HepG2 (cell line): ENCODE measurements at regions not wholly inside any gene's neighbourhood (a gene's known extent, or its start where the extent isn't known, plus 50 kb on each side); places are given as distances from the start of the nearest gene placed in this dataset.

Source experiments
- ATAC-seq: fragments of 200-7000 bp; cut with Tn5 transposase; 3 replicates; pipeline ENCODE4 v1.9.1; 2020; ENCODE audit warnings: mild to moderate bottlenecking, moderate library complexity
- BruUV-seq: library from RNA; stranded (reverse); fragments of 400-500 nt; replicated peaks from 2 replicates; lab custom pipeline; 2021; lab: Mats Ljungman, UMichigan
- CTCF ChIA-PET: fragments of 300-600 bp; formaldehyde crosslinking; extraction: SDS; loops from one replicate; lab custom pipeline; 2021; ENCODE audit warnings: low total read pairs, inconsistent platforms, low intra/inter-chr PET ratio; lab: Yijun Ruan, JAX
- POLR2A ChIA-PET: fragments of 350-600 bp; sonication (Branson Sonifier 250); formaldehyde crosslinking; loops from one replicate; lab custom pipeline; 2020; ENCODE audit warnings: antibody characterized with exemption, inconsistent platforms; lab: Yijun Ruan, JAX
- DNase-seq: peaks from one replicate; pipeline ENCODE4 v3.0.0-alpha.2; 2015; ENCODE audit warnings: low spot score
- FAIRE-seq: peaks from 3 replicates; lab custom pipeline; 2011; peaks lifted over from hg19 to GRCh38; lab: Jason Lieb, UNC
- H2AFZ ChIP-seq: one replicate; pipeline ENCODE4 v1.6.1; 2011; ENCODE audit warnings: low read length, inconsistent platforms
- H3K27ac ChIP-seq: fragments of 300-600 bp; 3 replicates; pipeline ENCODE4 v1.8.0; 2011; ENCODE audit warnings: mixed run types, mild to moderate bottlenecking, mixed read lengths, low read length, inconsistent platforms; ENCODE audit not compliant: insufficient read depth; ENCODE audit errors: extremely low read length
- H3K27me3 ChIP-seq, 2 experiments: fragments of 200-600 bp in 1 of 2; 2 replicates in 1 of 2; 3 replicates in 1 of 2; pipeline versions ENCODE4 v1.6.0 to v1.8.0; 2011; ENCODE audit warnings: low read length in 2 of 2, mild to moderate bottlenecking in 2 of 2, moderate library complexity in 2 of 2, inconsistent platforms in 1 of 2; ENCODE audit not compliant: insufficient read depth in 2 of 2, control insufficient read depth in 1 of 2
- H3K36me3 ChIP-seq, 2 experiments: fragments of 200-600 bp in 1 of 2; replicated peaks in 1 of 2; 2 replicates in 1 of 2; 3 replicates in 1 of 2; pipeline versions ENCODE4 v1.5.1 to v1.8.0; 2011; ENCODE audit warnings: low read length in 2 of 2, inconsistent platforms in 1 of 2; ENCODE audit not compliant: insufficient read depth in 2 of 2, control insufficient read depth in 1 of 2
- H3K4me1 ChIP-seq: 2 replicates; pipeline ENCODE4 v1.5.1; 2012; ENCODE audit warnings: low read length, inconsistent platforms; ENCODE audit not compliant: insufficient read depth
- H3K4me2 ChIP-seq: 2 replicates; pipeline ENCODE4 v1.6.0; 2011; ENCODE audit warnings: low read depth, low read length, inconsistent platforms
- H3K4me3 ChIP-seq, 3 experiments: fragments of 200-600 bp in 1 of 3; sonication (generic), shearing (Covaris generic) in 1 of 3; replicated peaks in 1 of 3; 2 replicates each; pipeline ENCODE4 v1.5.1; 2011 to 2016; ENCODE audit warnings: low read length in 3 of 3, inconsistent platforms in 2 of 3, low read depth in 2 of 3, mild to moderate bottlenecking in 2 of 3, control low read depth in 1 of 3, mixed read lengths in 1 of 3; ENCODE audit not compliant: insufficient read depth in 1 of 3
- H3K79me2 ChIP-seq: one replicate; pipeline ENCODE4 v1.6.1; 2011; ENCODE audit warnings: low read length, inconsistent platforms; ENCODE audit not compliant: insufficient read depth
- H3K9ac ChIP-seq: 2 replicates; pipeline ENCODE4 v1.6.0; 2011; ENCODE audit warnings: mild to moderate bottlenecking, low read depth, low read length, inconsistent platforms; ENCODE audit not compliant: insufficient read depth
- H3K9me3 ChIP-seq: 2 replicates; pipeline ENCODE4 v1.5.1; 2012; ENCODE audit warnings: mild to moderate bottlenecking, low read length
- H4K20me1 ChIP-seq: 2 replicates; pipeline ENCODE4 v1.6.0; 2011; ENCODE audit warnings: inconsistent platforms, mild to moderate bottlenecking, low read length, moderate library complexity; ENCODE audit not compliant: insufficient read depth
- AGO1 ChIP-seq: fragments of 200-400 bp; formaldehyde crosslinking; IDR thresholded peaks from 2 replicates; pipeline ENCODE4 v1.6.1; 2017; ENCODE audit warnings: mild to moderate bottlenecking, low read depth, low read length, moderate library complexity; ENCODE audit not compliant: poor library complexity, severe bottlenecking
- FOXM1 ChIP-seq: sonication (generic); formaldehyde crosslinking; IDR thresholded peaks from 2 replicates; pipeline ENCODE4 v1.5.0; 2020; ENCODE audit warnings: missing genetic modification reagents
- JARID2 ChIP-seq: sonication (generic); formaldehyde crosslinking; IDR thresholded peaks from 2 replicates; pipeline ENCODE4 v1.8.1; 2023; ENCODE audit warnings: missing genetic modification reagents, inconsistent platforms; ENCODE audit not compliant: insufficient replicate concordance
- KAT2B ChIP-seq: fragments of 150-350 bp; IDR thresholded peaks from 2 replicates; pipeline ENCODE4 v1.6.1; 2014; ENCODE audit warnings: low read depth, low read length, borderline replicate concordance
- MXI1 ChIP-seq: IDR thresholded peaks from 3 replicates; pipeline ENCODE4 v1.6.1; 2012; ENCODE audit warnings: low read depth, low read length, inconsistent platforms, borderline replicate concordance
- MZF1 ChIP-seq: sonication (generic); formaldehyde crosslinking; IDR thresholded peaks from 2 replicates; pipeline ENCODE4 v1.8.1; 2023; ENCODE audit warnings: mild to moderate bottlenecking, missing genetic modification reagents, borderline replicate concordance
- POGZ ChIP-seq: sonication (generic); formaldehyde crosslinking; IDR thresholded peaks from 2 replicates; pipeline ENCODE4 v1.4.0; 2020; ENCODE audit warnings: mild to moderate bottlenecking, missing genetic modification reagents
- RELA ChIP-seq: sonication (generic); formaldehyde crosslinking; IDR thresholded peaks from 2 replicates; pipeline ENCODE4 v1.4.0; 2020; ENCODE audit warnings: missing genetic modification reagents
- SALL1 ChIP-seq: sonication (generic); formaldehyde crosslinking; IDR thresholded peaks from 2 replicates; pipeline ENCODE4 v1.8.0; 2022; ENCODE audit warnings: mild to moderate bottlenecking, missing genetic modification reagents
- TBX3 ChIP-seq: fragments of 450-650 bp; IDR thresholded peaks from 2 replicates; pipeline ENCODE4 v1.6.1; 2017; ENCODE audit warnings: antibody characterized with exemption, mild to moderate bottlenecking, inconsistent platforms, borderline replicate concordance
- ZNF136 ChIP-seq: sonication (generic); formaldehyde crosslinking; IDR thresholded peaks from 2 replicates; pipeline ENCODE4 v1.8.1; 2022; ENCODE audit warnings: low read depth, mild to moderate bottlenecking, moderate library complexity, missing genetic modification reagents
- ZNF160 ChIP-seq: sonication (generic); formaldehyde crosslinking; IDR thresholded peaks from 2 replicates; pipeline ENCODE4 v1.8.0; 2022; ENCODE audit warnings: mild to moderate bottlenecking, inconsistent platforms, missing genetic modification reagents
- ZNF552 ChIP-seq: sonication (generic); formaldehyde crosslinking; IDR thresholded peaks from 2 replicates; pipeline ENCODE4 v1.9.0; 2022; ENCODE audit warnings: missing genetic modification reagents, mild to moderate bottlenecking, borderline replicate concordance
- ZNF660 ChIP-seq: sonication (generic); formaldehyde crosslinking; IDR thresholded peaks from 2 replicates; pipeline ENCODE4 v1.5.1; 2020; ENCODE audit warnings: mild to moderate bottlenecking, low read depth, missing genetic modification reagents, borderline replicate concordance
- ZSCAN20 ChIP-seq: sonication (generic); formaldehyde crosslinking; IDR thresholded peaks from 2 replicates; pipeline ENCODE4 v1.4.0; 2020; ENCODE audit warnings: missing genetic modification reagents, mild to moderate bottlenecking, borderline replicate concordance
- whole genome bisulfite sequencing: methylation state at CpG from one replicate; pipeline ENCODE4 v1.1.6; 2017; ENCODE audit warnings: low lambda C conversion rate; 5-methylcytosine and 5-hydroxymethylcytosine counted together
- in situ Hi-C: cut with HindIII; loops from 2 replicates; pipeline ENCODE4 v1.10.0; 2017; ENCODE audit warnings: low pct_unique_long_range_greater_than_20kb; ENCODE audit not compliant: extremely low pct_ligation_motif_present
- intact Hi-C: fragments of 100-400 bp; cut with micrococcal nuclease; formaldehyde crosslinking; loops from one replicate; pipeline ENCODE4 v1.10.0; 2022; ENCODE audit not compliant: unreplicated experiment
- TF ChIP-seq, protein P1 (sequence below): IDR thresholded peaks from 2 replicates; pipeline ENCODE4 v1.6.1; 2016
- TF ChIP-seq, protein P2 (sequence below): sonication (generic); formaldehyde crosslinking; conservative IDR thresholded peaks from 2 replicates; pipeline ENCODE4 v1.8.0; 2022; ENCODE audit warnings: low read depth, missing genetic modification reagents

DNA sequence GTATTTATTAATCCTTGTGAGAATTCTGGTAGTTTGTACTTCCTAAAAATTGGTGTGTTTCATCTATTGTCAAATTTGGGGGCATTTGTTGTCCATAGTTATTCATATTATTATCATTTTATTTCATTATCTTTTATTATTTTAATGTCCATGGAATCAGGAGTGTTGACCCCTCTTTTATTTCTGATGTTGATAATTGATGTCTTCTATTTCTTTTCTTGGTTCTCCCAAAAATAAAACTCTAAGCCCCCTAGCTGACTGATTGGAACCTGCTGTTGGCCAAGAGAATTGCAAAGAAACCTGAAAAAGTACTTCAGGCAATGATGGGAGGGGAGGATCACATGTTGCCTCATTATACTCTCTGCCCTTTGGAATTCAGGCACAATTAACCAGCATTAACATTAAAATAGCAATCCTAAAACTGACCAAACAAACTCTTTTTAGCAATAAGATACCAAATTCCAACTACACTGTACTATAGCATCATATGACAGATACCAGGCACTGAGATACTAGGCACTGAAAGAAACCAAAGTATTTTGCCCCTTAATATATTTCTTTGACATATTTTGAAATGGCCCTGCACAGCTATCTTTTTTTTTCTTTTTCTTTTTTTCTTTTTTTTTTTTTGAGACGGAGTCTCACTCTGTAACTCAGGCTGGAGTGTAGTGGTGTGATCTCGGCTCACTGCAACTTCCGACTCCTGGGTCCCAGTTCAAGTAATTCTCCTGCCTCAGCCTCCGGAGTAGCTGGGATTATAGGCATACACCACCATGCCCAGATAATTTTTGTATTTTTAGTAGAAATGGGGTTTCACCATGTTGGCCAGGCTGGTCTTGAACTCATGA, 1097.2 kb upstream of the CNTNAP5 start:
- in situ Hi-C loops (no loop called here), intact Hi-C loops (no loop called here)
- Histone ChIP-seq H3K4me2 (no peak overlapping the region), H3K27ac (no peak overlapping the region), H3K4me1 (no peaks in the 10 kb centered on the region), H4K20me1 (no peaks in the 10 kb centered on the region), H3K36me3 (no peaks in the 10 kb centered on the region), H2AFZ (no peak overlapping the region), H3K27me3 (no peaks in the 10 kb centered on the region), H3K9ac (no peak overlapping the region), H3K9me3 (peaks cover 50% of the 10 kb centered on the region), H3K4me3 (no peak overlapping the region), H3K79me2 (no peaks in the 10 kb centered on the region)
- WGBS: 44% methylated on average over 4 of the region's 4 CpGs
- no TSS peak for BruUV-seq
- DNase-seq: no peak
- ATAC-seq: no peak
- CTCF ChIA-PET: no interaction called here
- TF ChIP-seq MZF1 (CRISPR knock-in tag) (no peak), POGZ (CRISPR knock-in tag) (no peak), ZNF552 (CRISPR knock-in tag) (no peak), ZSCAN20 (CRISPR knock-in tag) (no peak), RELA (CRISPR knock-in tag) (no peak), JARID2 (no peak), ZNF160 (no peak), ZNF660 (CRISPR knock-in tag) (no peak), SALL1 (CRISPR knock-in tag) (no peak), MXI1 (no peak), TBX3 (no peak), KAT2B (no peak), AGO1 (no peak), ZNF136 (CRISPR knock-in tag) (no peak), FOXM1 (CRISPR knock-in tag) (no peak)
- TF ChIP-seq, protein P1, sequence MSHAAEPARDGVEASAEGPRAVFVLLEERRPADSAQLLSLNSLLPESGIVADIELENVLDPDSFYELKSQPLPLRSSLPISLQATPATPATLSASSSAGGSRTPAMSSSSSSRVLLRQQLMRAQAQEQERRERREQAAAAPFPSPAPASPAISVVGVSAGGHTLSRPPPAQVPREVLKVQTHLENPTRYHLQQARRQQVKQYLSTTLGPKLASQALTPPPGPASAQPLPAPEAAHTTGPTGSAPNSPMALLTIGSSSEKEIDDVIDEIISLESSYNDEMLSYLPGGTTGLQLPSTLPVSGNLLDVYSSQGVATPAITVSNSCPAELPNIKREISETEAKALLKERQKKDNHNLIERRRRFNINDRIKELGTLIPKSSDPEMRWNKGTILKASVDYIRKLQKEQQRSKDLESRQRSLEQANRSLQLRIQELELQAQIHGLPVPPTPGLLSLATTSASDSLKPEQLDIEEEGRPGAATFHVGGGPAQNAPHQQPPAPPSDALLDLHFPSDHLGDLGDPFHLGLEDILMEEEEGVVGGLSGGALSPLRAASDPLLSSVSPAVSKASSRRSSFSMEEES (CRISPR knock-in tag): no peak
- TF ChIP-seq, protein P2, sequence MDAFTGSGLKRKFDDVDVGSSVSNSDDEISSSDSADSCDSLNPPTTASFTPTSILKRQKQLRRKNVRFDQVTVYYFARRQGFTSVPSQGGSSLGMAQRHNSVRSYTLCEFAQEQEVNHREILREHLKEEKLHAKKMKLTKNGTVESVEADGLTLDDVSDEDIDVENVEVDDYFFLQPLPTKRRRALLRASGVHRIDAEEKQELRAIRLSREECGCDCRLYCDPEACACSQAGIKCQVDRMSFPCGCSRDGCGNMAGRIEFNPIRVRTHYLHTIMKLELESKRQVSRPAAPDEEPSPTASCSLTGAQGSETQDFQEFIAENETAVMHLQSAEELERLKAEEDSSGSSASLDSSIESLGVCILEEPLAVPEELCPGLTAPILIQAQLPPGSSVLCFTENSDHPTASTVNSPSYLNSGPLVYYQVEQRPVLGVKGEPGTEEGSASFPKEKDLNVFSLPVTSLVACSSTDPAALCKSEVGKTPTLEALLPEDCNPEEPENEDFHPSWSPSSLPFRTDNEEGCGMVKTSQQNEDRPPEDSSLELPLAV (CRISPR knock-in tag): no peak
- POLR2A ChIA-PET: no interaction called here
- FAIRE-seq: no peak
